ENCODE measurements at regions not wholly inside any gene's neighbourhood (a gene's known extent, or its start where the extent isn't known, plus 50 kb on each side); places are given as distances from the start of the nearest gene placed in this dataset.
"Not testable (repeated sequence)": the region's sequence is repeated elsewhere in the genome, so short reads cannot be mapped to it uniquely, and the experiment has no call there.

DNA sequence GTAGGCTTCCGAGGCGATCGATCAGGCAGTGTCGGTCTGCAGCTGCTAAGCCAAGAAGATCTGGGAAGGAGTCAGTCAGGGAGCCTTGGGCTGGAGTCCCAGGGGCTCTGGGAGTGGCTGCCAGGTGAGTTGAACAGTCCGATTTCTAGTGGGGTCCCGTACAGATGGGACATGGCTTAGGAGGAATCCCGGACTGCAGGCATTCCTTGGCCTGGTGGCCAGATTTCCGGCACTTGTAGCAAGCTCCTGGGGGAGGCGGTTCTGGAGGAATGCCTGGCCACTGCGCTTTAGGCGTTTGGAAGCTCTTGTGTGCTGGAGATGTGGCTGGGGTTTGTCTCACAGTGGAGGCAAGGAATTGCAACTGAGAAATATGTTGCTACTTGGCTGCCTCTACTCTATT, 64.3 kb upstream of the FAM90A1 start:
- TF ChIP-seq POLR2A, POLR2AphosphoS5 (IDR thresholded peaks at IDR 0.05): not testable (repeated sequence)
- TF ChIP-seq, protein P1, sequence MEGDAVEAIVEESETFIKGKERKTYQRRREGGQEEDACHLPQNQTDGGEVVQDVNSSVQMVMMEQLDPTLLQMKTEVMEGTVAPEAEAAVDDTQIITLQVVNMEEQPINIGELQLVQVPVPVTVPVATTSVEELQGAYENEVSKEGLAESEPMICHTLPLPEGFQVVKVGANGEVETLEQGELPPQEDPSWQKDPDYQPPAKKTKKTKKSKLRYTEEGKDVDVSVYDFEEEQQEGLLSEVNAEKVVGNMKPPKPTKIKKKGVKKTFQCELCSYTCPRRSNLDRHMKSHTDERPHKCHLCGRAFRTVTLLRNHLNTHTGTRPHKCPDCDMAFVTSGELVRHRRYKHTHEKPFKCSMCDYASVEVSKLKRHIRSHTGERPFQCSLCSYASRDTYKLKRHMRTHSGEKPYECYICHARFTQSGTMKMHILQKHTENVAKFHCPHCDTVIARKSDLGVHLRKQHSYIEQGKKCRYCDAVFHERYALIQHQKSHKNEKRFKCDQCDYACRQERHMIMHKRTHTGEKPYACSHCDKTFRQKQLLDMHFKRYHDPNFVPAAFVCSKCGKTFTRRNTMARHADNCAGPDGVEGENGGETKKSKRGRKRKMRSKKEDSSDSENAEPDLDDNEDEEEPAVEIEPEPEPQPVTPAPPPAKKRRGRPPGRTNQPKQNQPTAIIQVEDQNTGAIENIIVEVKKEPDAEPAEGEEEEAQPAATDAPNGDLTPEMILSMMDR (IDR thresholded peaks at IDR 0.05): not testable (repeated sequence)
